Gastrocnemius medialis (tissue), 4 donors: ENCODE measurements at regions not wholly inside any gene's neighbourhood (a gene's known extent, or its start where the extent isn't known, plus 50 kb on each side); places are given as distances from the start of the nearest gene placed in this dataset.

Experiments
- CTCF ChIP-seq, 5 experiments: fragments of 450-650 bp in 3 of 5; fragments of 200-600 bp in 2 of 5; sonication (generic) in 2 of 5; IDR thresholded peaks in 4 of 5; conservative IDR thresholded peaks in 1 of 5; 1 replicate in 4 of 5; 2 replicates in 1 of 5; pipeline ENCODE4 v1.5.1; 2016 to 2019; ENCODE audit warnings: antibody characterized with exemption in 5 of 5, mild to moderate bottlenecking in 3 of 5, moderate library complexity in 3 of 5
- POLR2A ChIP-seq, 2 donors: fragments of 450-650 bp; IDR thresholded peaks; one replicate each; pipeline ENCODE4 v1.6.1; 2017; ENCODE audit warnings: antibody characterized with exemption in 2 of 2, mild to moderate bottlenecking in 2 of 2, moderate library complexity in 2 of 2

- TF ChIP-seq CTCF (IDR thresholded peaks at IDR 0.05 in 4 of 5, conservative IDR thresholded peaks at IDR 0.05 in 1 of 5) (no peak), POLR2A (IDR thresholded peaks at IDR 0.05) (no peak)
These were observed 284.2 kb upstream of the TPM1 start for GRCh38 chr15:62758126-62758951.
